ENCODE measurements at regions not wholly inside any gene's neighbourhood (a gene's known extent, or its start where the extent isn't known, plus 50 kb on each side); places are given as distances from the start of the nearest gene placed in this dataset.

GRCh38 chr5:144832416-144832815 lies 661.7 kb downstream of the KCTD16 start:
- TF ChIP-seq CTCF (IDR thresholded peaks at IDR 0.05; ENCODE audit: insufficient read depth, low read length) (no peak), REST (IDR thresholded peaks at IDR 0.05; ENCODE audit: insufficient replicate concordance, low read depth) (no peak)
